IPS-NIHi11 (cell line): ENCODE measurements at regions not wholly inside any gene's neighbourhood (a gene's known extent, or its start where the extent isn't known, plus 50 kb on each side); places are given as distances from the start of the nearest gene placed in this dataset.
"Not testable (repeated sequence)": the region's sequence is repeated elsewhere in the genome, so short reads cannot be mapped to it uniquely, and the experiment has no call there.

Source experiments
- DNase-seq: peaks from one replicate; pipeline ENCODE4 v3.0.0; 2012; ENCODE audit warnings: mixed read lengths, low spot score

- no peak for DNase-seq
These were observed 58.5 kb downstream of the IGLL5 start for GRCh38 chr22:22946131-22946530.

DNA sequence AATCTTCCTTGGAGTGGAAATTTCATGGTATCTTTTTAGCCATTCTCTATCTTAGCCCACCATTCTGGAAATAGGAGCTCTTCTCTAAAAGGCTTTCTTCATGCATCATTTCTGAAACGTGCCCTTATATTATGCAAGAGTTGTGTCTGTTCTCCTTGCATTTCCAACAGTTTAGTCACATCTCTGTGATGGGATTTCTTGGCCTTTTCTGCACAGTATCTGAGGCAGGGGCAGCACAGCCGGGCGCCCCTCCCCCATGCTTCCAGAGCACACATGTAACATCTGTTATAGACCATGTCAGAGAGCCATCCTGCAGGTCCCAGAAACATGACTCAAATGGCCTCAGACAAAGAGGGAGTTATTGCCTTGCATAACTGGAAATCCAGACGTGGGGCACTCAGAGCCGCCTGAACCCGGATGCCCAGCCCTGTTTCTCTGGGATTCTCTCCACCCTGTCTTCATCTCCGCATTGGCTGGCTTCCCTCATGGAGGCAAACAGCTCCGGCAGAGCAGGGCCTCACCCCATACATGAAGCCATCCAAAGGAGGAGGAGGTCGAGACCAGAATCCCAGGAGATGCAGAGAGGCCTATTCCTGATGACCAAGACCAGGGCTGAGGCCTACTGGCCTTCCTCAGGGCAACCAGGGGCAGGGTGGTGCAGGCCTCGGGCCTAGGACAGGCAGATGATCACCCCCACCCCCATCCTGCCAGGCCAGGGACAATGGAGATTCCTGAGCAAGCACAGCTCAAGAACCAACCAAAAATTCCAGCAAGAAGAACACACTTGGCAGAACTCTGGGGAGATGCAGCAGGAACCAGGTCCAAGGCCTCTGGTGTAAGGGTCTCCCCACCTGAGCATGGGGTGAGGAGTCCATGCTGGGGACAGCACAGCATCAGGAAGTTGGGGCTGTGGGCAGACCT is 61.3 kb downstream of the IGLL5 start:
- no peak for DNase-seq

- DNase-seq = no peak
These were observed 62.3 kb downstream of the IGLL5 start for GRCh38 chr22:22949953-22950352.

DNA sequence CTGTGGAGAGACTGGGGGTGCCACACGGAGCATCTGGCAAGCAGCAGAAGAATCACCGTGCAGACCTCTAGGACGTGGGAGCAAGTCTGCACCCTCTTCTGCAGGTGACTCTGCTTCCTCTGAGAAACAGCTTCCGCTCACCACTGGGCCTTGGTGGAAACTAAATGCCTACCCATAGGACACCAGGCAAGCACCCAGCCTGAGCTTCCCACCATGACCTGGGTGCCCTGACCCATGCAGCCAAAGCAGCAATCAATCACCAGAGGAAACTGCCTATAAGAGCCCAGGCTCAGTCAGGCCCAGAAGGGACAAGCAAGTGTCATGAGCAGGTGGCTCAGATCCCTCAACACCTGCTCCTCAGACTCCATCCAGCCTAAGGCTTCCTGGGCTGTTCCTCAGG is 63.4 kb downstream of the IGLL5 start:
- no peak for DNase-seq

GRCh38 chr22:22952531-22953280 is 65.1 kb downstream of the IGLL5 start:
- no peak for DNase-seq

GRCh38 chr22:22953791-22954190 is 66.2 kb downstream of the IGLL5 start:
- no peak for DNase-seq

- DNase-seq = peak; percentile 58
These were observed 67.0 kb downstream of the IGLL5 start for GRCh38 chr22:22954656-22955055.

DNA sequence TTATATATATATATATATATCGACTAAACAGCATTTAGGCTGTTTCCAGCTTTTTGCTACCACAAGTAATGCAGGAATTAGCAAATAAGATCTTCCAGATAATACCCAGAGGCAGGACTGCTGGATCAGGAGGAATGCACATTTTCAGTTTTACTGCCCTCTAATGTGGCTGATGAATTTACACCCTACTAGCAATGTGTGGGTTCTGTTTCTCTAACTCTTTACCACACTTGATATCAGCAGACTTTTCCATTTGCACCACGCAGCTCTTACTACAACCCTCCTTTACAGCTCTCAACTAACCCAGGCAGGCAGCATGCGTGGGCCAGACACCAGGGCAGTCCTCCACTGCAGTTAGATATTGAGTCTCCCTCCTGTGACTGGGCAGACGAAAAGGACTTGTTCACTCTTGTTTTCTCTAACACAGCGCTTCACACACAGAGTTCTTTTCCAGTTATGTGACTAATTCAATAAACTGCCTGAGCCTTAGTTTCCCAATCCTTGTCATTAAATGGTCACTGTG is 67.7 kb downstream of the IGLL5 start:
- DNase-seq = no peak

DNA sequence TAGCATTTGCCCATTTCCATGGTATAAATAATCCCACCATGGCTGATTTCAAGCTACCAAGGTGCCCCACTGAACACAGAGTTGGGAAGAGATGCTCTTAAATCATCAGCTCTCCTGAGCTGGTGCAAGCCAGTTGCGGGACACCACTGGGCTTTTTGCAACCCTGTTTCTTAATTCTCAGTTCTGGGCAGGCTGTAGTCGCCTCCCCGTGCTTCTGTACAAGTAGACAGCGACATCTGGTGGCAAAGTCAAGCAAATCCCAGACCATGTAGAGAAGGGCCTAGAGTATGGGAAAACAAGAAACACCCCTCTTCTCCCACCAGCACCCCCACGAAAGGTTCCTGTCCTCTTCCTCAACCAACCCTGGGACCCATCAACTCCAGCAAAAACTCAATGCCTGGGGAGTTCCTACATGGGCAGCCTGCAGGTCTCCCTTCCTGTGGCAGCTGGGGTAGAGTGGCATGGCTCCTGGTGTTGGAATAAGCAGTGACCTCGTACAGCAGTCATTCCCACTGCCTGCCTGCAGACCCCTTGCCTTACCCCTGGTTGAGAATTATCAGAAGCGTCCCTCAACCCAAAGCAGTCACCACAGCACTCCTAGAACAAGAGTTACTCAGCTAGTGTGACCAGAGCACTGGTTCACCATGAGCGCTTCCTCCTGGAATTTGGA is 68.4 kb downstream of the IGLL5 start:
- DNase-seq = peak; percentile 77

- DNase-seq = no peak
These were observed 69.5 kb downstream of the IGLL5 start for GRCh38 chr22:22957090-22957489.

DNA sequence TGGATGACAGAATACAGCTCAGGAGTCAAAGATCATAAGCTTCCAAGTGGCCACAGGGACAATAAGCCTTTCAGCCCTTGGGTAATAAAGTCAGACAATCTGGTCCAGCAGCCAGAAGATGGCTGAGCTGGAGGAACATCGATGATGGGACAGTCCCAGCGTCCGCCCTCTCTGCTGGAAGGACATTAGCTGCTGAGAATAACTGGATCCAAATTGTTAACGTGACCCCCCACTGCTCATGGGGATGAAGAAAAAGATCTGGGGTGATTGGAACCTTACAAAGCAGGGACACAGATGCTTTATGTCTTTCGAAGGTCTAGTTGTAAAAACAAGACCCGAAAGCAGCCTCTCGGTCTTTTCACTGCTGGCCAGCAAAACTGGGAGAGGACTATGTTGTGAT is 71.0 kb downstream of the IGLL5 start:
- no peak for DNase-seq

GRCh38 chr22:22959147-22959827 is 71.7 kb downstream of the IGLL5 start:
- peak; percentile 67 for DNase-seq

DNA sequence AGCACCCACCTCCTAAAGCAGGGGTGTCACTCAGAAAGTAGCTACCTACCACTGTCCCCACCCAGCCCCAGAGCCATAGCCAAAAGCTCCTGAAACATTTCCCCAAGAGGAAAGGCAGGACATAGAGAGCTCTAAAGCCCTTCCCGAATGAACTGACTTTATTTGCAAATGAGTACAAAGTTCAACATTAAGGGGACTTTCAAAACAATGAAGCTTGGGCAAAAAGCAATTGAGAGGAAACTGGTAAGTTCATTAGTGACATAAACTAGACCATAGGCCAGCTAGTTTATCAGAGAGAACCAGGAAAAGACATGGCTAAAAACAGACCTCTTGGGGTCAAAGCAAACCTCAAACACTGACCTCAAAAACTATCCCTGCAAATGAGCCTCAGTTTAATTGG is 72.7 kb downstream of the IGLL5 start:
- no peak for DNase-seq

GRCh38 chr22:22961574-22961973 is 74.0 kb downstream of the IGLL5 start:
- DNase-seq = no peak

GRCh38 chr22:22968366-22968765 is 80.8 kb downstream of the IGLL5 start:
- no peak for DNase-seq

DNA sequence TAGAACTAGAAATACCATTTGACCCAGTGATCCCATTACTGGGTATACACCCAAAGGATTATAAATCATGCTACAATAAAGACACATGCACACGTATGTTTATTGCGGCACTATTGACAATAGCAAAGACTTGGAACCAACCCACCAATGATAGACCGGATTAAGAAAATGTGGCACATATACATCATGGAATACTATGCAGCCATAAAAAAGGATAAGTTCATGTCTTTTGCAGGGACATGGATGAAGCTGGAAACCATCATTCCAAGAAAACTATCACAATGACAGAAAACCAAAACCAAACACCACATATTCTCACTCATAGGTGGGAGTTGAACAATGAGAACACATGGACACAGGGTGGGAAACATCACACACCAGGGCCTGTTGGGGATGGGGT is 85.0 kb downstream of the IGLL5 start:
- not testable (repeated sequence) for DNase-seq

DNA sequence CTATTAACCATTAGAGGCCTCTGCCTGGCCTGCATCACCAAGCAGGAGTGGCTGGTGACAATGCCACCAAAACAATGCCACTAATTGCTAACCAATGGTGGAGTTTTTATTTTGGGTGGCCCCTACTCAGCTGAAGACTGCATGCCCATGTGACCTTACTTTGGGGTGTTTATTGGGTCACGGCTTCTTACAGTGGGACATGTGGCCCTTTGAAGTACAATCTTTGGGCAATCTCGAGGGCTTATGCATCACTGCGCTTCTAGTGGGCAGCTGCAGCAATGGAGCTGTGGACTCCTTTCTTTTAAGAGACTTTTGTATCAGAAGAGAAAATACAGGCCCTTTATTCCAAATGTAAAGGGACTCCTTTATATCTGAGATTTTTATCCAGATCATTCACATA is 85.7 kb downstream of the IGLL5 start:
- DNase-seq = no peak

DNA sequence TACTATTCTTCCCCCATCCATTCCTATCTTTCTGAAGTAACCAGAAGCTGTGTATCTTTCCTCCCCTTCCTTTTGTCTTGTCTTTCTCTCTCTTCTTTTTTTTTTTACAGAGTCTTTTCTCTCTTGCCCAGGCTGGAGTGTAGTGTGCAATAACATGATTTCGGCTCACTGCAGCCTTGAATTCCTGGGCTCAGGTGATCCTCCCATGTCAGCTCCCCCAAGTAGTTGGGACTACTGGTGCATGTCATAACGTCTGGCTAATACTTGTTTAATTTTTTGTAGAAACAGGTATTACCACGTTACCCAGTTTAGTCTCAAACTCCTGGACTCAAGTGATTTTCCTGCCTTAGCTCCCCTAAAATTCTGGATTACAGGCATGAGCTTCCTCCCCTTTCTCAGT is 86.5 kb downstream of the IGLL5 start:
- no peak for DNase-seq

DNA sequence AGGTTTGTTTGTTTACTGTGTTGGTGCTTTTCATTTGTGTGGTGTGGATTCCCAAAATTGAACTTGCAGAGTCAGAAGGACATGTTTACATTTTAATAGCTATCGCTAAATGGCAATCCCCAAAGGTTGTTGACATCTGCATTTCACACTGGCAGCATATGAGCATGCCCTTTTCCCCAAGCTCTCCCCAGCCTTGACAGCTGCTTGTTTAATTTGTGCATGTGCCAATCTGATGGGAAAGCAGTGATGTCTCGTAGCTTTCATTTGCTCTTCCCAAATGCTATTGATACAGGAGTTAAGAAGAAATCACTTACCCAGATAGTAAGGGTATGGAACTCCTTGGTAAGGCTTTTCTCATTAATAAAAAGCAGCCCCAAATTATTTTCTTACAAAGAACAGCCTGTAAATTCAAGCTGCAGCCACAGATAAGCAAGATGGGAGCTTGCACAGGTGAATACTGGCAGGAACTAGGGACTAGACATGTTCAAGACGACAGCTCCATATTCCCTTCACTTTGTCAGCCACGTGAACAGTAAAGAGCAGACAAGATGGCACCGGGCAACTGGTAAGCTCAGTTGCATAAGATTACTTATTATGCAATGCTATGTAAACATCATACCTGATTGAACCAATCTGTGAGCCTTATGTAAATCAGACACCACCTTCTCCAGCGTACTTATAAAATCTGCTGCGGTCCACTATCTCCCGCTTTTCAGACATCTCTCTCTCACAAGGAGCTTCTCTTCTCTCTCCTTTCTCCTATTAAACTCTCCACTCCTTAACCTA is 87.4 kb downstream of the IGLL5 start:
- no peak for DNase-seq

GRCh38 chr22:22976033-22976922 is 88.7 kb downstream of the IGLL5 start:
- DNase-seq = no peak
